Body of pancreas (tissue), 4 donors: ENCODE measurements at regions not wholly inside any gene's neighbourhood (a gene's known extent, or its start where the extent isn't known, plus 50 kb on each side); places are given as distances from the start of the nearest gene placed in this dataset.

Source experiments
- POLR2A ChIP-seq, 3 donors: fragments of 450-650 bp; IDR thresholded peaks; one replicate each; pipeline ENCODE4 v1.6.1; 2016; ENCODE audit warnings: antibody characterized with exemption in 3 of 3, mild to moderate bottlenecking in 2 of 3
- TF ChIP-seq, protein P1 (sequence below), 7 experiments: fragments of 450-650 bp in 4 of 7; fragments of 200-600 bp in 3 of 7; sonication (generic) in 3 of 7; IDR thresholded peaks; one replicate each; pipeline ENCODE4 v1.5.1; 2016 to 2019; ENCODE audit warnings: antibody characterized with exemption in 7 of 7

DNA sequence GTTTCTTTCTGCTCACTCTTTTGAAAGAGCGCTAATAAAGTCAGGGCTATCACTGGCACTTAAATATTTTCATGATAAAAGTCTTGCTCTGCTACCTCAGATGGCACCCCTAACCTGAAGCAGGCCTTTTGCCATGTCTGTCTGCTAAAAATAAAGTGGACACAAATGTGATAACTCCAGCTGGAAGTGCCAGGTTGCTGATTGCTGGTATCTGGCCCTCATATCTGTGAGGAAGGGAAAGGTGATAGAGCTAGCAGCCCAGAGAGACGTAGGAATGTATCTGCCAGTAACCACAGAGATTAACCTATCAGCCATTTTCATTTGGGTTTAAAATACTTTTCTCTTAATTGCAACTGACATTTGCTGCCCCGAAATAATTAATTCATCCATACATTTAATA lies 127.9 kb downstream of the GRIN2B start:
- TF ChIP-seq, protein P1, sequence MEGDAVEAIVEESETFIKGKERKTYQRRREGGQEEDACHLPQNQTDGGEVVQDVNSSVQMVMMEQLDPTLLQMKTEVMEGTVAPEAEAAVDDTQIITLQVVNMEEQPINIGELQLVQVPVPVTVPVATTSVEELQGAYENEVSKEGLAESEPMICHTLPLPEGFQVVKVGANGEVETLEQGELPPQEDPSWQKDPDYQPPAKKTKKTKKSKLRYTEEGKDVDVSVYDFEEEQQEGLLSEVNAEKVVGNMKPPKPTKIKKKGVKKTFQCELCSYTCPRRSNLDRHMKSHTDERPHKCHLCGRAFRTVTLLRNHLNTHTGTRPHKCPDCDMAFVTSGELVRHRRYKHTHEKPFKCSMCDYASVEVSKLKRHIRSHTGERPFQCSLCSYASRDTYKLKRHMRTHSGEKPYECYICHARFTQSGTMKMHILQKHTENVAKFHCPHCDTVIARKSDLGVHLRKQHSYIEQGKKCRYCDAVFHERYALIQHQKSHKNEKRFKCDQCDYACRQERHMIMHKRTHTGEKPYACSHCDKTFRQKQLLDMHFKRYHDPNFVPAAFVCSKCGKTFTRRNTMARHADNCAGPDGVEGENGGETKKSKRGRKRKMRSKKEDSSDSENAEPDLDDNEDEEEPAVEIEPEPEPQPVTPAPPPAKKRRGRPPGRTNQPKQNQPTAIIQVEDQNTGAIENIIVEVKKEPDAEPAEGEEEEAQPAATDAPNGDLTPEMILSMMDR (IDR thresholded peaks at IDR 0.05), result no peak
- TF ChIP-seq POLR2A (IDR thresholded peaks at IDR 0.05), result no peak
